ENCODE measurements at regions not wholly inside any gene's neighbourhood (a gene's known extent, or its start where the extent isn't known, plus 50 kb on each side); places are given as distances from the start of the nearest gene placed in this dataset.
"Not testable (repeated sequence)": the region's sequence is repeated elsewhere in the genome, so short reads cannot be mapped to it uniquely, and the experiment has no call there.

GRCh38 chr5:18517641-18518380, 883.6 kb downstream of the TAF11L14 start:
- Histone ChIP-seq H3K36me3 (ENCODE audit: control insufficient read depth, insufficient read depth, low read length) (no peaks in the 10 kb centered on the region), H3K4me3 (ENCODE audit: low read depth, low read length) (no peak overlapping the region), H3K27me3 (ENCODE audit: control insufficient read depth, insufficient read depth, low read length) (no peaks in the 10 kb centered on the region)
- no peak for TF ChIP-seq CTCF (IDR thresholded peaks at IDR 0.05; ENCODE audit: insufficient read depth, low read length, poor library complexity, severe bottlenecking)
- no peak for DNase-seq (ENCODE audit: low read depth)

- Histone ChIP-seq H3K27me3 (ENCODE audit: control insufficient read depth, insufficient read depth, low read length) (no peaks in the 10 kb centered on the region), H3K36me3 (ENCODE audit: control insufficient read depth, insufficient read depth, low read length) (no peaks in the 10 kb centered on the region), H3K4me3 (ENCODE audit: low read depth, low read length) (no peak overlapping the region)
- DNase-seq (ENCODE audit: low read depth): no peak
- TF ChIP-seq CTCF (IDR thresholded peaks at IDR 0.05; ENCODE audit: insufficient read depth, low read length, poor library complexity, severe bottlenecking): no peak
Observed at GRCh38 chr5:18523380-18523779, 889.1 kb downstream of the TAF11L14 start.

GRCh38 chr5:18526792-18527405, 892.6 kb downstream of the TAF11L14 start:
- H3K36me3 ChIP-seq (ENCODE audit: control insufficient read depth, insufficient read depth, low read length): no peaks in the 10 kb centered on the region
- H3K27me3 ChIP-seq (ENCODE audit: control insufficient read depth, insufficient read depth, low read length): no peaks in the 10 kb centered on the region
- no peak for DNase-seq (ENCODE audit: low read depth)
- TF ChIP-seq CTCF (IDR thresholded peaks at IDR 0.05; ENCODE audit: insufficient read depth, low read length, poor library complexity, severe bottlenecking): no peak
- H3K4me3 ChIP-seq (ENCODE audit: low read depth, low read length): no peak overlapping the region

- TF ChIP-seq CTCF (IDR thresholded peaks at IDR 0.05; ENCODE audit: insufficient read depth, low read length, poor library complexity, severe bottlenecking): no peak
- H3K27me3 ChIP-seq (ENCODE audit: control insufficient read depth, insufficient read depth, low read length): no peaks in the 10 kb centered on the region
- no peak for DNase-seq (ENCODE audit: low read depth)
- H3K4me3 ChIP-seq (ENCODE audit: low read depth, low read length): no peak overlapping the region
- no peaks in the 10 kb centered on the region for H3K36me3 ChIP-seq (ENCODE audit: control insufficient read depth, insufficient read depth, low read length)
Observed at GRCh38 chr5:18533137-18533536, 898.9 kb downstream of the TAF11L14 start.

GRCh38 chr5:18534119-18534518, 899.9 kb downstream of the TAF11L14 start:
- Histone ChIP-seq H3K27me3 (ENCODE audit: control insufficient read depth, insufficient read depth, low read length) (no peaks in the 10 kb centered on the region), H3K4me3 (ENCODE audit: low read depth, low read length) (no peak overlapping the region), H3K36me3 (ENCODE audit: control insufficient read depth, insufficient read depth, low read length) (no peaks in the 10 kb centered on the region)
- no peak for TF ChIP-seq CTCF (IDR thresholded peaks at IDR 0.05; ENCODE audit: insufficient read depth, low read length, poor library complexity, severe bottlenecking)
- DNase-seq (ENCODE audit: low read depth): no peak

- H3K36me3 ChIP-seq (ENCODE audit: control insufficient read depth, insufficient read depth, low read length); H3K27me3 ChIP-seq (ENCODE audit: control insufficient read depth, insufficient read depth, low read length); H3K4me3 ChIP-seq (ENCODE audit: low read depth, low read length); DNase-seq (ENCODE audit: low read depth): not testable (repeated sequence)
Observed at GRCh38 chr5:18535753-18536152, 901.5 kb downstream of the TAF11L14 start.

Measured in kidney epithelial cell (primary cell).